NCI-H2029 treated with DMSO at 0.1 percent for 48 hours (cell line): ENCODE measurements at regions not wholly inside any gene's neighbourhood (a gene's known extent, or its start where the extent isn't known, plus 50 kb on each side); places are given as distances from the start of the nearest gene placed in this dataset.

Experiments
- DNase-seq: peaks from one replicate; lab custom pipeline; 2025; lab: John Stamatoyannopoulos, UW

DNA sequence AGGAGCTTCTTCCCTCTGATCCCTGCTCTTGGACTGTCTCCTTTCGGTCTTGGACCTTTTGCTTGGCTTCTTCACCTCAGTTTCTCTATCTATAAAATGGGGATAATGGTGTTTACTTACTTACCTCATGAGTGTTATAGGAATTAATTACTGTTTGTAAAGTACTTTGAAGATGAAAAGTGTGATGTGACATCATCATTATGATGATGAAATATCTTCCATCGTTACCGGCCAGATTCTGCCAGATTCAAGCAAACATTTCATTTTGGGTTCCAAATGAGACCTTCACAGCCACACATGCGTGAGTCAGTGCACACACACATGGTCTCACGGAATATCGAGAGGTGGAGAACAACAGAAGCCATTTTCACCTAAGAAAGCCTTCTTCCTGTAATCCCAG is 220.1 kb upstream of the RPL34 start:
- DNase-seq = no peak

DNA sequence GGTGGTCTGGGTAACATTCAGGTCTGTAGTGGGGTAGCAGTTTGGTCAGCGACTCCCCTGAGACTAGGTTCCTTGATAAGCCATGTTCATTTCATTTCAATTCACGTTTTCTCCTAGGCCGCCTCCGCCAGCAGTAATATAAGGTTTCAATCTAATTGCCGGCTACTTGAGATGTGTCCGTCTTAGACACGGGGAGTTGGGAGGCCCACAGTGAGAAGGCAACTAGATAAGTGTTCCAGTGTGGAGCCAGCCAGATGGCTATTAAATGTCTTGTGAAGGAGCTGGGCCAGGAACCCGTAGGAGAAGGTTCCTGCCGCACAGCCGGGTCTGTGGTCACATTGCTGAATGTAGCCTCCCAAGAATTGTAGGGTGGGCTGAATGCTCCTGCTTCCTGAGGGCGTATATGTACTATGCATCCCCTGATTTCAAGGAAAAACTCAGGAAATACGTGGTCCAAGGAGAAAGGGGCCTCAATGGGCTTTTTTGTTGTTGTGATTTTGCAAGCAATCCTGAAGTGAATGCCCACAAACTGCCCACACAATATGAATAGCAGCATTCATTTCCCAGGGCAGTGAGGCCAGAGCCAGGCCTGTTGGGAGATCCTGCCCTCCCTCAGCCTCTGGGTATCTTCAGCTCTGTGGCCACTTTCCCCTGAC is 220.6 kb upstream of the RPL34 start:
- DNase-seq = no peak

GRCh38 chr4:108398836-108399235 is 221.5 kb upstream of the RPL34 start:
- DNase-seq = no peak

GRCh38 chr4:108398316-108398715 is 222.1 kb upstream of the RPL34 start:
- DNase-seq = no peak

DNA sequence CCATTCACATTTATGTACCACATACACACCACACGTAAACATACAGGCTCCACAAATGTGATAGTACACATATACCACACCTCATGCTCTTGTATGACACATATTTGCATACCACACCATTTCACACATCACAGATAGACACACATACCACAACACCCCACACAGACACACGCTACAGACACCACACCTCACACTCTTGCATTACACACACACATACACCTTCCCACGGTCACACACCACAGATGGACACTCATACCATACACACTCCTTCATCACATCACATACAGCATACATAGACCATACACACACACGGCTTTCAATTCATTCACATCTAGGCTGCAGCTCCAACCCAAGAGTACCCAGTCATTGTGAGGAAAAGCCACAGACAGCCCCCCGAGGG is 222.5 kb upstream of the RPL34 start:
- no peak for DNase-seq

DNA sequence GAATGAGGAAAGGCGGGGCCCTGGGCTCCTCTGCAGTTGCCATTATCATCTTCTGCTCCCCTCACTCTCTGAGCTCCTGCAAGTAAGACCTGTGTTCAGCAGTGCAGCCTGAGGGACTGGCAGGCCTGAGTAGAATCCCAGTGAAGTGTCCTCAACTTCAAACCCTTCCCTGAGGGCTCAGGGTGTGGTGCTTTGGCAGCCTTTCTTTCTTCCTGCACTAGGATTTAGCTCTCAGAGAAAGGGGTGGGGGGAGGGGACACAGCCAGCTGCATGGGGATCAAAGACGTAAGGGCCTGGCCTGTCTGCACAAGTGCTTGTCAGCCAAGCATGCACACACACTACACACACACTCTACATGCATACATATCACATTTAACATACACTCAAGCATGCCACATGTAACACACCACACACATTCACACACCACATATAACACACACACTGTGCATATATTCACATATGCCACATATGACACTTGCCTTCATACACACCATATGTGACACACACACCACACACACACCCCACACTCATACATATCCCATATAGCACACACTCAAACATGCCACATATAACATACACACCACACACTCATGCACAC is 223.4 kb upstream of the RPL34 start:
- no peak for DNase-seq

- DNase-seq = no peak
These were observed 224.6 kb upstream of the RPL34 start for GRCh38 chr4:108395786-108396185.

DNA sequence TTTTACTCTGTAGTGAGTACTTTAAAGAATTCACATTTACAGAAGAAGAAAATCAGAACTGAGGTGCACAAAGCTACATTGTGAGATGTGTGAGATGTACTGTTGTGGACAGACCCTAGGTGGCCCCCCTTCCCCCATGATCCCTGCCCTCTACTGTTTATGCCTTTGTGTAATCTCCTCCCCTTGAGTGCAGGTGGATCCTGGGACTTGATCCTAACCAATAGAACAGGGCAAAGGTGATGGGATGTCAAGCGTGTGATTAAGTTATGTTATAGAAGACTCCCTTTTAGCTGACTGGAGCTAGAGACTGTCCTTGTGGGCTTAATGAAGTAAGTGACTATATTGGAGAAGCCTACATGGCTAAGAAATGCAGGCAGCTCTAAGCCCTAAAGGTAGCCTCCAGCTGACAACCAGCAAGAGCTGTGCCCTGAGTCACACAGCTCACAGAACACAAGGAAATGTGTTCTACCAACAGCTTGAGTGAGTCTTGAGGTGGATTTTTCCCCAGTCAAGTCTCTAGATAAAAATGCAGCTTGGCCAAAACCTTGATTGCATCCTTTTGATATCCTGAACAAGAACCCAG is 225.2 kb upstream of the LEF1 start:
- no peak for DNase-seq

DNA sequence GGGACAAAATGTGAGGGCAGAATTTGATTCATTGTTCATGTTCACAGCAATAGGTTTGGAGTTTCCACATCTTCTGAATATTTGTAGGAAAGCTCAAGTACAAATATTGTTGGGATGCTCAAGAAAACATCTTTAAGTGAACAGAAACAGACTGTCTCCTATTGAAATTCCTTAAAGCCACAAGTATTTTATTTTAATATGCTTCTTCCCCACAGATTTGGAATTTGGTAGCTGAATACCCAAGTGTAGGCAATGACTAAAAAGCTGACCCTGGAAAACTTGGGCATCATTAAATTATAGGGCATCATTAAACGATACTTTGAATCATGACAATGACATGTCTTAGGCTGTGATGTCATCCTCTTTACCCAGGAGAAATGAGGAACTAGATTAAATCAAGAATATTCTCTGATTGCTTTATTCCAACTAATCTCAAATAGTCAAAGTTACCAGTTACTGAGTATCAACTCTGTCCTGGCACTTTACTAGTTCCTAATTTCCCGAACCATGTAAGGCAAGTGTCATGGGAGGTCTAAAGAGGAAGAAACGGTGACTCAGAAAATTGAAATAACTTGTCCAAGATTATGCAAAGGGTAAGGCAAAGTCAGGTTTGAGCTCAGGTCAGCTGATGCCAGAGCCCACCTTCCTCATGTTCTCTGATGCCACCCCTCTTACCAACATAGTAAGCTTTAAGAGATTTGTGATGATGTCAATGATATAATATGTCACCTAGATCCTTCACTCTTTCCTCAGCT is 223.1 kb upstream of the LEF1 start:
- no peak for DNase-seq

DNA sequence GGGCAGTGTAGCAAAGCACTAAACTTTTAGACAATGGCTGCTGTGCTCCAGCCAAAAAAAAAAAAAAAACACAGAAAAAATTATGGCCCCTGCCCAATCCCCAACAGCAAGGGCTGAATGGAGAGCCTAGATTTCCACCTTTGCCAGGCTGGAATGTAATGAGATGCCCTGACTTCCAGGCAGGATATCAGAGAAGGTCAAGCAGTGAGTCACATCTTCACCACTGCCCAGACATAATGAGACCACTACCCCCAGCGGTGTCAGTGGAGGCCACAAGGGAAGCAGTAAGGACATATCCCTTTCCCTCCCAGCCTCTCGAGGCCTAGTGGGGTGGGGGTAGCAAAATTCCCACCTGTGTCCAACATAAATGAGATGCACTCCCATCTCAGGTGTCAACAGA is 216.3 kb upstream of the LEF1 start:
- no peak for DNase-seq

GRCh38 chr4:108384544-108384943 is 215.8 kb upstream of the LEF1 start:
- no peak for DNase-seq

DNA sequence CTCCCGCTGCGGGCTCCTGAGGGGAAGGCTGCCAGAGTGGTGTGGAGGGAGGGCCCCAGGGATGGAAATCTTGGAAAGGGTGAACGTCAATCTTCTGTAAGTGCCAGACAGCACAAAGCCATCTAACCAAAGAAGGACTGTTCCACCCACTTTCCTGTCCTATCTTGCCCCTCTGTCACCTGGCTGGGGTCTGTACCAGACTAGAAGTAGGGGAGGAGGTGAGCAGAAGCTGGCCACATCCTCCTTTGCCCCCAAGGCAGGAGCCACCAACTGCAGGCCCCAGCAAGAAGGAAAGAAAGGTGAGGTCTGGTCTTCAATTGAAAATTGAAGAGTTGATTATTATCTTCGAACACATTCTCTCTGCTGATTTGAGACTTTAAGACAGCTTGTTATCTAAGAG is 214.4 kb upstream of the LEF1 start:
- no peak for DNase-seq

DNA sequence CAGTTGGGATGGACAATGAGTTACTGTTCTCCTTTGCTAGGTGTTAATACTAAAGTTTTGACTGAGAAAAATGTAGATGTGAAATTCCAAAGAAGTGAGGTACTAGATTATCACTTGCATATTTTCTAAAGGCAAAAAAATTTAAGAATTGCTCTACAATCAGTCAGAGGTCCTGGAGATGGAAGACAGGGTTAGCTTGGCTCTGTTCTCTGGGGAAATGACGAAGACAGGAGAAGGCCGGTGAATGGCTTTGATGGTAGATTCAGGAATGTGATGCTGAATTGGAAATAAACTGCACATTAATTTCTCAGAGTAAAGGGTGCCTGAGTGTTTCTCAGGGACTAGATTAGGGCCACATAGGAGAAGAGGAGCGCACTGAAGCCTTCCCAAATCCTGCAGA is 214.0 kb upstream of the LEF1 start:
- DNase-seq = no peak

DNA sequence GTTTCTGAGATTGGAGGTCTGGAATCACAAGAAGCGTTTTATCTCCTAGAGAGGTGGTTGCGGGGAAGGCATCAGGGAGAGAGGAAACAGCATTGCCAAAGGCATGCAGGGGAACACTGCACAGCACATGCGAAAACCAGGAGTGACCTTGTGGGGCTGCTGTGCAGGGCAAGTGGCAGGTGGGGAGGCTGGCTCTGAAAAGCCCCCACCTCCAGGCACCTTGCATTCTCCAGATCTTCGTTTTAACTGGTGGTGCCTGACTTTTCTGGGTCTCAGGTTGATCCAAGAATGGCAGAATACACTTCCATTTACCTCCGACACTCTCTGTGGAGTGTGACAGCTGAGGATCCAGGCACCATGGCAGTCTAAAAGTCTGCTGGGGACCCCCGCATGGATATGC is 209.4 kb upstream of the LEF1 start:
- DNase-seq = no peak

- DNase-seq = no peak
These were observed 208.3 kb upstream of the LEF1 start for GRCh38 chr4:108377021-108377420.

GRCh38 chr4:108375434-108375833 is 206.7 kb upstream of the LEF1 start:
- DNase-seq = no peak

DNA sequence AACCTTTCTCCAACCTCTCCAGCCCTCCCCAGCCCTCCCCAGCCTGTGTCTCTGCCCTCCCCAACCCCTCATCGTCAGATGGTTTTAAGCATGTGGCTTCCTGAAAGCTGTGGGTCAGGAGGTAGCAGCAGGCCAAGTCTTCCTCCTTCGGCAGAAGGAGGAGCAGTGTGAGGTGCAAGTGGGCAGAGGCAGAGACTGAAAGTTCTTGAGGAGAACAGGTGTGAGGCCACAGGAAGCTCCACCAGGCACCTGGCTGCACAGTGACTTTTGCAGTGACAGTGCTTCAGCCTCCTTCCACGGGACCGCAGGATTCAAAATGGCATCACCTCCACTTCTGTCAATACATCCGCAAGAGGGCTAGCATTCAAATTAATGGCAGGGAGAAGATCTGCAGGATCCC is 203.9 kb upstream of the LEF1 start:
- DNase-seq = no peak

- no peak for DNase-seq
These were observed 202.6 kb upstream of the LEF1 start for GRCh38 chr4:108371282-108371681.

- DNase-seq = no peak
These were observed 201.8 kb upstream of the LEF1 start for GRCh38 chr4:108370291-108371141.

DNA sequence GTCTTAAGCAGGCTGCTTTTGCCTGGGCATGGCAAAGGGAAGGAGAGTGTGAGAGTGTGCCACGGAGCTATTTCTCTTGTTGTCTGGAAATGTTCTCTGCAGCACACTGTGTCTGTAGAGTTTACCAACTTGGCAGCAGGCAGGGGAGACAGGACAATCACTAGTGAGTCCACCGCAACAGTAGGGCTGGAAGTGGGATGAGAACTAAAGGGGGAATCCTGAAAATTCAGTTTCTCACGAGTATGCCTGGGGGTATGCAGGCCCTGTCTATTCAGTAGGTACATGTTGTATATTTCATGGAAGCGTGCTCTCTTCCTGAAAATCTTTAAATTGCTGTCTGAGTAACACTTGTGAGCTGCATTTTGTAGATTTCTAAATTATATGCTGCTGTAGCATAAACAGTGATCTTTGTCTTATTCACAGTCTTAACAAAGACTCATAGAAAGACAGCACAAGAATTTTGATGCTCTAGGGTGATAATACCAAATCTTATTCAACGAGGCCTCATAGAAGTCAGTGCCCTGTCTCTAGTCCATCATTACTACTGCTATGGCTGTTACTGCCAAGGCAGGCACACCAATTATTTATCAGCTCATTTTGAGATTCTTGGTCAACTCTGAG is 200.4 kb upstream of the LEF1 start:
- no peak for DNase-seq

DNA sequence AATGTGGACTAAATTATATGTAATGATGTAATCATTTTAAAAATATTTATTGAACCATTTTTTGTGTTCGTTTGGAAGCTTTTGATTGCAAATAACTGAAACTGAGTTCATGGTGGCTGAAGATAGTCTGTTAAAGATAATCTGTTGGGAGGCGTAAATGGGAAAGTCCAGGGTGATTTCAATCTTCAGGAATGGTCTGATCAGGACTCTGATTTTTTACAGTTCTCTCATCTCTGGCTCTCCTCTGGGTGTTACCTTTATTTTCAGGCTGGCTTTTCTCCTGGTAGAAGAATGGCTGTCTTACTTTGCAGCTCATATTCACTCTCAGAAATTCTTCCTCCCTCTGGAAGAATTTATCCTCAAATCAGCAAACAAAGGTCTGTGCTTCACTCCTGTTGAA is 199.0 kb upstream of the LEF1 start:
- DNase-seq = no peak

DNA sequence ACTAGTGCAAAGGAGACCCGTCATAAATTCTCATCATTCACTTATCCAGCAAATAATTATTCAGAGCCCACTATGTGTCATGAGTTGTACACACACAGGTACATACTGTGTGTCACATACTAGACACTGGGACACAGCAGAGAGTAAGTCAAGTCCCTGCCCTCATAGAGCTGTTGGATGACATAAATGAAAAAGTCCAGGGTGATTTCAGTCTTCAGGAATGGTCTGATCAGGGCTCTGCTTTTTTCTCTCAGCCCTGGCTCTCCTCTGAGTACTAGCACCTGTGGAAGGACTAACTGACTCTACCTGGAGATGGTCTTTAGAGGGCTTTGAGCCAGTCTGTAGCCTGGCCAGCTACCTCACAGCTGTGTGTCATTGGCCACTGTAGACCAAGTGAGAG is 198.0 kb upstream of the LEF1 start:
- DNase-seq = no peak
